NB4 (cell line): ENCODE measurements at regions not wholly inside any gene's neighbourhood (a gene's known extent, or its start where the extent isn't known, plus 50 kb on each side); places are given as distances from the start of the nearest gene placed in this dataset.

Experiments used
- DNase-seq: peaks from one replicate; pipeline ENCODE4 v3.0.0; 2010; ENCODE audit warnings: low read depth
- H3K4me3 ChIP-seq: one replicate; pipeline ENCODE4 v1.5.1; 2011; ENCODE audit warnings: mild to moderate bottlenecking, low read depth, low read length, moderate library complexity
- MYC ChIP-seq: IDR thresholded peaks from 2 replicates; pipeline ENCODE4 v1.6.1; 2011; ENCODE audit warnings: low read depth, low read length
- POLR2A ChIP-seq: IDR thresholded peaks from 2 replicates; pipeline ENCODE4 v1.6.1; 2011; ENCODE audit warnings: mild to moderate bottlenecking; ENCODE audit not compliant: insufficient read length; ENCODE audit errors: extremely low read depth
- TF ChIP-seq, protein P1 (sequence below): IDR thresholded peaks from one replicate; pipeline ENCODE4 v1.5.1; 2012; ENCODE audit warnings: low read depth, low read length
- TF ChIP-seq, protein P2 (sequence below): IDR thresholded peaks from 2 replicates; pipeline ENCODE4 v1.6.1; 2011; ENCODE audit warnings: low read depth, low read length

DNA sequence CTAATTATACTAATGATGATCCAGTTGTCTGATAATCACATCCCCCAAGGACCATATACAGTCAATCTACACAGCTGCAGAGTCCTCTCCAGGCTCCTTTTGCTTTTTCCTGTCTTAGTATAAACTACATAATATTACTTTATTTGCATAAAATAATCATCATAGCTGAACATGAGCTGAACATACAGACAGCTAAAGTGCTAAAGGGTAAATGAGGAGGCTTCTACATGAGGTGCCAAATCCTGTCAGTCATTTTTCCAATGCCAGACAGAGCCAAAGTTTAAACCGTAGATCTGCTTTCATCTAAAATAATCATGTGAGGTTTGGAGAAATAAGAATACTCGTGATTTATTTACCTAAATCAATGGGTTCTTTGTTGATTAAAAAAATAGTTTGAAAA, 1530.1 kb upstream of the PABPC4L start:
- TF ChIP-seq, protein P1, sequence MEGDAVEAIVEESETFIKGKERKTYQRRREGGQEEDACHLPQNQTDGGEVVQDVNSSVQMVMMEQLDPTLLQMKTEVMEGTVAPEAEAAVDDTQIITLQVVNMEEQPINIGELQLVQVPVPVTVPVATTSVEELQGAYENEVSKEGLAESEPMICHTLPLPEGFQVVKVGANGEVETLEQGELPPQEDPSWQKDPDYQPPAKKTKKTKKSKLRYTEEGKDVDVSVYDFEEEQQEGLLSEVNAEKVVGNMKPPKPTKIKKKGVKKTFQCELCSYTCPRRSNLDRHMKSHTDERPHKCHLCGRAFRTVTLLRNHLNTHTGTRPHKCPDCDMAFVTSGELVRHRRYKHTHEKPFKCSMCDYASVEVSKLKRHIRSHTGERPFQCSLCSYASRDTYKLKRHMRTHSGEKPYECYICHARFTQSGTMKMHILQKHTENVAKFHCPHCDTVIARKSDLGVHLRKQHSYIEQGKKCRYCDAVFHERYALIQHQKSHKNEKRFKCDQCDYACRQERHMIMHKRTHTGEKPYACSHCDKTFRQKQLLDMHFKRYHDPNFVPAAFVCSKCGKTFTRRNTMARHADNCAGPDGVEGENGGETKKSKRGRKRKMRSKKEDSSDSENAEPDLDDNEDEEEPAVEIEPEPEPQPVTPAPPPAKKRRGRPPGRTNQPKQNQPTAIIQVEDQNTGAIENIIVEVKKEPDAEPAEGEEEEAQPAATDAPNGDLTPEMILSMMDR, result no peak
- TF ChIP-seq, protein P2, sequence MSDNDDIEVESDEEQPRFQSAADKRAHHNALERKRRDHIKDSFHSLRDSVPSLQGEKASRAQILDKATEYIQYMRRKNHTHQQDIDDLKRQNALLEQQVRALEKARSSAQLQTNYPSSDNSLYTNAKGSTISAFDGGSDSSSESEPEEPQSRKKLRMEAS, result no peak
- no peak for TF ChIP-seq MYC
- TF ChIP-seq POLR2A, result no peak
- no peak overlapping the region for H3K4me3 ChIP-seq
- no peak for DNase-seq

DNA sequence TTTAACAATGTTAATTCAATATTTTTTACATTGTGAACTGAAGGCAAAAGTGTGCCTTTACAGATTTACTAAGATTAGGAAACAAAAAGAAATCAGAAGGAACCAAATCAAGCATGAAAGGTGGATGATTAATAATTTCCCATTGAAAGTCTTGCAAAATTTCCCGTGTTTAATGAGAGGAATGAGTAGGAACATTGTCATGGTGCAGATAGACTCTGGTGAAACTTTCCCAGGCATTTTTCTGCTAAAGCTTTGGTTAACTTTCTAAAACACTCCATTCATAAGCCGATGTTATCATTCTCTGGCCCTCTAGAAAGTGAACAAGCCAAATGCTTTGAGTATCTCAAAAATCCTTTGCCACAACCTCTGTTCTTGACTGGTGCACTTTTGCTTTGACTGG, 1522.8 kb upstream of the PABPC4L start:
- no peak for DNase-seq
- H3K4me3 ChIP-seq, result no peak overlapping the region
- TF ChIP-seq POLR2A (no peak), MYC (no peak)
- TF ChIP-seq, protein P1, result no peak
- TF ChIP-seq, protein P2, result no peak

DNA sequence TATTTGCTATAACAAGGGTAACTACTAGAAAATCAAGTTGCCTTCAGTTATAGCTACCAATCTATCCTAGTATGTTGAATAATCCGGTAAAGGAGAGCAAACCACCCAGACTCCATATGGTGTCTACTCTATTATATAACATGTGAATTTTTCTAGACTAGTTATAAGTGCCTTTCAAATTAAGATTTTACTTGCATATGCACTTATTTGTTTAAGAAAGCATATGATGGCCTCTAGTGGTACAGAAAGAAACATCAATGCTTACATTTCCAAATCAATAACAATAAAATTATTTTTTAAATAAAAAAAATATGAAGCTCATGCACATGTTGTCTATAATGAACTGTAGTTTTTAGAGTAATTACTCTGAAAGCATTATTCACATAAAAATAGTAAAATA, 1516.4 kb upstream of the PABPC4L start:
- no peak overlapping the region for H3K4me3 ChIP-seq
- no peak for TF ChIP-seq POLR2A
- TF ChIP-seq, protein P1, result no peak
- TF ChIP-seq, protein P2, result no peak
- no peak for TF ChIP-seq MYC
- DNase-seq, result no peak

DNA sequence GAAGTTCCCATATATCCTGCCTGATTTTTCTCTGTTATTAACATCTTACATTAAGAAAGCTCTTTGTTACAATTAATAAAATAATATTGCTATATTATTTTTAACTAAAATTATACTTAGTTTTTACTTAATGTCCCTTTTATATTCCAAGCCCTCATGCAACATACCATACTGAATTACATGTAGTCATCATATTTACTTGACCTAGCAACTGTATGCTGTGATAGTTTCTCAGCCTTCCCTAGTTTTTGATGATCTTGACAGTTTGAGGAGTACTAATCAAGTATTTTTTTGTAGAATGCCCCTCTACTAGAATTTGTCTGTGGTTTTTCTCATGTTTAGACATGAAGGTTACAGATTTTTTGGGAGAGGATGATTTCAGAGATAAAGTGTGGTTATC, 1503.8 kb upstream of the PABPC4L start:
- no peak overlapping the region for H3K4me3 ChIP-seq
- DNase-seq, result no peak
- TF ChIP-seq, protein P2, result no peak
- TF ChIP-seq MYC, result no peak

DNA sequence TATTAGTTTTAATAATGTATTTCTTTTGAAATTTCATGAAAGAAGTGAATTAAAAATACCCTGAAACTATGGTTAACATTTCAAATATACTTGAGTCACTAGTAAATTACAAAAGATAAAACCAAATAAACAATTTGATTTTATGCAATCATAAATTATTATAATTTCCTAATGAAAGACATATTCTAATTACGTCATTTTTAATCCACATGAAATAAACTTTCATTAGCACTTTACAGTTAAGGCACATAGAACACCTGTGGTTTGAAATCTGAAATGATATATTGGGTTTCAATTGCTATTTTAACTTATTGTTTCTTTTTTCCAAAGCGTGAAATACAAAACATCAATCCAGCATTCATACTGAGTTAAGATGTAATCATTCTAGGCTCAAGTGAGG, 1492.5 kb upstream of the PABPC4L start:
- no peak overlapping the region for H3K4me3 ChIP-seq
- TF ChIP-seq MYC, result no peak
- TF ChIP-seq, protein P2, result no peak
- TF ChIP-seq POLR2A, result no peak
- TF ChIP-seq, protein P1, result no peak

DNA sequence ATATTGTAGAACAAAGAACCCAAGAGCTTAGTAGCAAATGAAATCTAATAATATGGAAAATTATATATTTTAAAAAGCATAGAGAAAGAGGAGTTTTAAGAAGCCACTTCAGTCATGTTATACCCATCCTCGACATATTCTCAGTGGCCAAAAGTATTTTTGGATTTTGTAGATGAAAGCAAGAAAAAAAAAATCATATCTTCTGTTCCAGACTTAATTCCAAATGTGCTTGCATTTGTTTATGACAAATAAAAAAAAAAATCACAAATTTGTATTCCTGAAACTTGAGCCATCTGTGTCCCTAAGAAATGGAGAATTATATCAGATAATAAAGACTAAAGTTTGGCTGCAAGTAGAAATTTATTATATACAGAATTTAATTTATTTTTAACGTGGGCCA, 1482.4 kb upstream of the PABPC4L start:
- DNase-seq, result no peak
- TF ChIP-seq, protein P2, result no peak
- TF ChIP-seq MYC (no peak), POLR2A (no peak)
- TF ChIP-seq, protein P1, result no peak

More for the DNA sequence above, 1492.5 kb upstream of the PABPC4L start:
- no peak for DNase-seq

More for the DNA sequence above, 1482.4 kb upstream of the PABPC4L start:
- no peak overlapping the region for H3K4me3 ChIP-seq
